ENCODE measurements at regions not wholly inside any gene's neighbourhood (a gene's known extent, or its start where the extent isn't known, plus 50 kb on each side); places are given as distances from the start of the nearest gene placed in this dataset.

GRCh38 chr14:21748869-21749303 is 75.3 kb upstream of the OR4E1 start:
- DNase-seq, result peak in 1 of 3 donors; percentile 21
- H3K27ac Mint-ChIP-seq, result peak overlapping the region; percentile 49
- peaks cover 20% of the 10 kb centered on the region for H3K27me3 Mint-ChIP-seq
- H3K4me3 Mint-ChIP-seq, result peak overlapping the region; percentile 75
- H3K4me1 Mint-ChIP-seq, result peaks cover 6% of the 10 kb centered on the region
- H3K9me3 ChIP-seq (ENCODE audit: control insufficient read depth, low read length, poor library complexity, severe bottlenecking), result no peaks in the 10 kb centered on the region
- peak; percentile 91 for ATAC-seq
- no peaks in the 10 kb centered on the region for H3K36me3 Mint-ChIP-seq (ENCODE audit: low read depth)

- peaks cover 73% of the 10 kb centered on the region for H3K27me3 Mint-ChIP-seq
- ATAC-seq, result peak; percentile 72
- peaks cover 11% of the 10 kb centered on the region for H3K4me1 Mint-ChIP-seq
- DNase-seq, result no peak
- H3K9me3 ChIP-seq (ENCODE audit: control insufficient read depth, low read length, poor library complexity, severe bottlenecking), result no peaks in the 10 kb centered on the region
- H3K4me3 Mint-ChIP-seq, result peak overlapping the region; percentile 79
- H3K36me3 Mint-ChIP-seq (ENCODE audit: low read depth), result peaks cover 16% of the 10 kb centered on the region
- H3K27ac Mint-ChIP-seq, result peak overlapping the region; percentile 75
Measured at GRCh38 chr14:21735639-21736307, 62.2 kb upstream of the OR4E1 start.

DNA sequence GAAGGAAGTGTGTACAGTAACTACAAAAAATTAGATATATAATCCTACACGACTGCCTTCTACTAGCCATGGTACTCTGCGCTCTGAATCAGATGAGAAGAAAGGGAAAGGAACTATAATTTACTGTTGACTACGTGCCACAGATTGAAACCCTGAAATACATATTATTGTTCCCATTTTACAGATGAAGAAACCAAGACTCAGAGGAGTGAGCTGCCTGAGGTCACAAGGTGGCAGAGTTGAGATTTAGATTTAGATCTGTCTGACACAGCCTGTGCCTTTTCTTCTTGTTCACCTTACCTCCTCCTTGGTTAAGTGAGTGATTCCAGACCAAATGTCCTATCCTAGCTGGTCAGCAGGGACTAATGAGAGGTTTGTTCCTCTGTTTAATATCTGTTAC is 61.6 kb upstream of the OR4E1 start:
- H3K9me3 ChIP-seq (ENCODE audit: control insufficient read depth, low read length, poor library complexity, severe bottlenecking), result no peaks in the 10 kb centered on the region
- no peak for DNase-seq
- Mint-ChIP-seq H3K27me3 (peaks cover 67% of the 10 kb centered on the region), H3K4me1 (peaks cover 12% of the 10 kb centered on the region), H3K27ac (peak overlapping the region; percentile 85), H3K36me3 (ENCODE audit: low read depth) (peaks cover 13% of the 10 kb centered on the region), H3K4me3 (peak overlapping the region; percentile 79)
- no peak for ATAC-seq

DNA sequence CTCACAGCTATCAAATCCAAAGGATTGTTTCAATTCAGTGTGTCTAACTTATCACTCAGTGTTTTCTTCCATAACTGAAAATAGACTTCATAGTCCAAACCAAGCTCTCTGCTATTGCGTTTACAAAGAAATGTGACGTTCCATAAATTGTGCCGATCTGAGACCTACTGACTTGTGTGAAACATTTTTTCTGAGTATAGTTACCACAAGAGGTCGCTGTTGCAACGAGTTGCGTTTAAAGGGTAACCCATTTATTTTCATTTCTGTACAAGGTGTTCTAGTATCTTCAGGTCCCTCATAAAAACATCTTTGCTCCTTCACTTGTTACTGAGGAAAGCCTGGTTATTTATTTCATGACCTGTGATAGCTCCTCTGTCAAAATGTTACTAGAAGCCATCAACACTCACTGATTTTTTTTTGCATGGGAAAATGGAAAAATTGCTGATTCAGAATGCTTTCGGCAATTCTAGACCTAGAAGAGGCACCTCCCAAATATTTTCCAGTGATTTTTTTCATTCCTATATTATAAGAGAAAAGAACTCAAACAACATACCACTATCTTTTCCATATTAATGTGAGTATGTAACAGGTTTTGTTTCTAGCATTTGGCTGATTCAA is 60.9 kb upstream of the OR4E1 start:
- H3K36me3 Mint-ChIP-seq (ENCODE audit: low read depth), result peaks cover 12% of the 10 kb centered on the region
- no peaks in the 10 kb centered on the region for H3K9me3 ChIP-seq (ENCODE audit: control insufficient read depth, low read length, poor library complexity, severe bottlenecking)
- H3K4me3 Mint-ChIP-seq, result peak overlapping the region; percentile 55
- ATAC-seq, result peak; percentile 68
- DNase-seq, result no peak
- peaks cover 16% of the 10 kb centered on the region for H3K4me1 Mint-ChIP-seq
- H3K27ac Mint-ChIP-seq, result peak overlapping the region; percentile 85
- peaks cover 61% of the 10 kb centered on the region for H3K27me3 Mint-ChIP-seq

- peaks cover 16% of the 10 kb centered on the region for H3K4me1 Mint-ChIP-seq
- DNase-seq (no peak), ATAC-seq (peak; percentile 65)
- H3K9me3 ChIP-seq (ENCODE audit: control insufficient read depth, low read length, poor library complexity, severe bottlenecking), result no peaks in the 10 kb centered on the region
- H3K27me3 Mint-ChIP-seq, result peaks cover 19% of the 10 kb centered on the region
- H3K4me3 Mint-ChIP-seq, result peak overlapping the region; percentile 2
- H3K27ac Mint-ChIP-seq, result peak overlapping the region; percentile 32
- H3K36me3 Mint-ChIP-seq (ENCODE audit: low read depth), result peaks cover 4% of the 10 kb centered on the region
Measured at GRCh38 chr14:21729703-21730233, 56.1 kb upstream of the OR4E1 start.

GRCh38 chr14:21725250-21725649 is 51.6 kb upstream of the OR4E1 start:
- ATAC-seq, result no peak

DNA sequence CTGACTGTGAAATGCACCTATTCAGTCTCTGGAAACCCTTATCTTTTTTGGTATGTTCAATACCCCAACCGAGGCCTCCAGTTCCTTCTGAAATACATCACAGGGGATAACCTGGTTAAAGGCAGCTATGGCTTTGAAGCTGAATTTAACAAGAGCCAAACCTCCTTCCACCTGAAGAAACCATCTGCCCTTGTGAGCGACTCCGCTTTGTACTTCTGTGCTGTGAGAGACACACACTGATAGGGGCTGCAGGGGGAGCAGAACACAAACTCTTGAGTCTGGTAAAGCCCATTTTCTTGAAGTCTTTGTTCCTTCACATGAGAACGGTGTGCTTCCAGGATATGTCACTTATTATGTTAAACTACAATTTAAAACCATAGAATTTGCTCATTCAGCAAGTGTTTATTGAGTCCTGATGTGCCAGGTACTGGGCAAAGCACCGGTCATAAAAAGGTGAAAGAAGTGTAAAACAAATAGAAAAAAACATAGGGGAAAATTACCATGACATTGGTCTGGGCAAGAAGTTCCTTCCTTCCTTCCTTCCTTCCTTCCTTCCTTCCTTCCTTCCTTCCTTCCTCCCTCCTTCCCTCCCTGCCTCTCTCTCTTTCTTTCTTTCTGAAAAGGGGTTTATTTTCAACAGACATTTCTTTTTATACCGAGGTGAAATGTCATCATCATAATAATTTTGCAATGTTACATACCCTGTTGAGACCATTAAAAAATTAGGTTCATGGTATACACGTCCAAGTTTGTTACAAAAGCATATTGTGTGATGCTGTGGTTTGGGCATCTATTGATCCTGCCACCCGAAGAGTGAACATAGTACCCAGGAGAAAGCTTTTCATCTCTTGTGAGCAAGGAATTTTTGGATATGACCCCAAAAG is 50.7 kb upstream of the OR4E1 start:
- DNase-seq, result no peak

More at GRCh38 chr14:21725250-21725649, 51.6 kb upstream of the OR4E1 start:
- peaks cover 14% of the 10 kb centered on the region for H3K4me1 Mint-ChIP-seq
- peaks cover 3% of the 10 kb centered on the region for H3K36me3 Mint-ChIP-seq (ENCODE audit: low read depth)
- peaks cover 23% of the 10 kb centered on the region for H3K27me3 Mint-ChIP-seq
- DNase-seq, result no peak
- no peak overlapping the region for H3K4me3 Mint-ChIP-seq
- H3K9me3 ChIP-seq (ENCODE audit: control insufficient read depth, low read length, poor library complexity, severe bottlenecking), result no peaks in the 10 kb centered on the region
- H3K27ac Mint-ChIP-seq, result no peak overlapping the region

GRCh38 chr14:21723431-21724045 is 49.9 kb upstream of the OR4E1 start:
- no peaks in the 10 kb centered on the region for H3K9me3 ChIP-seq (ENCODE audit: control insufficient read depth, low read length, poor library complexity, severe bottlenecking)
- H3K4me3 Mint-ChIP-seq, result peak overlapping the region; percentile 80
- peak; percentile 88 for ATAC-seq
- H3K27ac Mint-ChIP-seq, result peak overlapping the region; percentile 72
- peaks cover 20% of the 10 kb centered on the region for H3K4me1 Mint-ChIP-seq
- H3K27me3 Mint-ChIP-seq, result peaks cover 31% of the 10 kb centered on the region
- DNase-seq, result peak in 2 of 3 donors; percentile 23 to 29
- peaks cover 3% of the 10 kb centered on the region for H3K36me3 Mint-ChIP-seq (ENCODE audit: low read depth)

More for the DNA sequence above, 50.7 kb upstream of the OR4E1 start:
- Mint-ChIP-seq H3K4me1 (peaks cover 12% of the 10 kb centered on the region), H3K27me3 (peaks cover 26% of the 10 kb centered on the region), H3K27ac (peak overlapping the region; percentile 29), H3K36me3 (ENCODE audit: low read depth) (peaks cover 3% of the 10 kb centered on the region), H3K4me3 (peak overlapping the region; percentile 80)
- H3K9me3 ChIP-seq (ENCODE audit: control insufficient read depth, low read length, poor library complexity, severe bottlenecking), result no peaks in the 10 kb centered on the region
- ATAC-seq, result peak; percentile 18

All from T-helper 17 cell (primary cell).